Calu3 (cell line): ENCODE measurements at regions not wholly inside any gene's neighbourhood (a gene's known extent, or its start where the extent isn't known, plus 50 kb on each side); places are given as distances from the start of the nearest gene placed in this dataset.

Experiments used
- BruUV-seq: library from RNA; stranded (reverse); fragments of 400-500 nt; replicated peaks from 2 replicates; lab custom pipeline; 2021; lab: Mats Ljungman, UMichigan
- CTCF ChIA-PET: fragments of 300-600 bp; sonication (Branson Sonifier 250); formaldehyde crosslinking; loops from one replicate; lab custom pipeline; 2022; ENCODE audit warnings: antibody characterized with exemption; lab: Charles Lee
- DNase-seq: peaks from one replicate; pipeline ENCODE4 v3.0.0; 2022
- H3K27ac Mint-ChIP-seq: one replicate; pipeline ENCODE4 v1.8.0; 2022; ENCODE audit warnings: mixed read lengths; ENCODE audit not compliant: unreplicated experiment
- H3K27me3 Mint-ChIP-seq: one replicate; pipeline ENCODE4 v1.8.0; 2022; ENCODE audit warnings: mixed read lengths; ENCODE audit not compliant: unreplicated experiment
- H3K36me3 Mint-ChIP-seq: one replicate; pipeline ENCODE4 v1.8.0; 2022; ENCODE audit warnings: mild to moderate bottlenecking, moderate library complexity, mixed read lengths; ENCODE audit not compliant: insufficient read depth, unreplicated experiment
- H3K4me1 Mint-ChIP-seq: one replicate; pipeline ENCODE4 v1.8.0; 2022; ENCODE audit warnings: mild to moderate bottlenecking, low read depth, mixed read lengths; ENCODE audit not compliant: unreplicated experiment
- H3K4me3 Mint-ChIP-seq: one replicate; pipeline ENCODE4 v1.8.0; 2022; ENCODE audit warnings: mild to moderate bottlenecking, low read depth, moderate library complexity, mixed read lengths; ENCODE audit not compliant: unreplicated experiment
- H3K9me3 Mint-ChIP-seq: one replicate; pipeline ENCODE4 v1.8.0; 2022; ENCODE audit warnings: low read depth, mixed read lengths; ENCODE audit not compliant: unreplicated experiment
- CTCF ChIP-seq: fragments of 200-600 bp; IDR thresholded peaks from one replicate; pipeline ENCODE4 v1.8.0; 2022; ENCODE audit warnings: antibody characterized with exemption; ENCODE audit not compliant: unreplicated experiment
- intact Hi-C: fragments of 100-400 bp; cut with micrococcal nuclease; formaldehyde crosslinking; loops from one replicate; pipeline ENCODE4 v1.10.0; 2022; ENCODE audit not compliant: unreplicated experiment

DNA sequence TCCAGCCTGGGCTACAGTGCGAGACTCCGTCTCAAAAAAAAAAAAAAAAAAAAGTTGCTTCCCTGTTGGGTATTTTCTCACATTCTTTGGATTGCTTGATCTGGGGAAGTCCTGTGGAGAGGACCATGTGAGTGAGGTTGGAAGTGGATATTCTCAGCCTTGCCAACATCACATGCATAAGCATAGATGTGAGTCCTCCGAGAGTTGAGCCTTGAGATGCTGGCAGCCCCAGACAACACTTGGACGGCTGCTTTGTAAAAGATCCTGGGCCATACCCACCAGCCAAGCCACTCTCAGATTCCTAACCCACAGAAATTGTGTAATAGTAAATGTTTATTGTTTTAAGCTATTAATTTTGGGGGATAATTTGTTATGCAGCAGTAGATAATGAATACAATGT is 1570.0 kb upstream of the GOT2 start:
- Mint-ChIP-seq H3K4me3 (no peak overlapping the region), H3K36me3 (no peaks in the 10 kb centered on the region), H3K27me3 (no peaks in the 10 kb centered on the region), H3K27ac (no peak overlapping the region), H3K4me1 (no peaks in the 10 kb centered on the region), H3K9me3 (peaks cover 13% of the 10 kb centered on the region)
- DNase-seq, result no peak
- intact Hi-C loops, result no loop called here
- no TSS peak for BruUV-seq
- CTCF ChIA-PET, result no interaction called here
- no peak for TF ChIP-seq CTCF

DNA sequence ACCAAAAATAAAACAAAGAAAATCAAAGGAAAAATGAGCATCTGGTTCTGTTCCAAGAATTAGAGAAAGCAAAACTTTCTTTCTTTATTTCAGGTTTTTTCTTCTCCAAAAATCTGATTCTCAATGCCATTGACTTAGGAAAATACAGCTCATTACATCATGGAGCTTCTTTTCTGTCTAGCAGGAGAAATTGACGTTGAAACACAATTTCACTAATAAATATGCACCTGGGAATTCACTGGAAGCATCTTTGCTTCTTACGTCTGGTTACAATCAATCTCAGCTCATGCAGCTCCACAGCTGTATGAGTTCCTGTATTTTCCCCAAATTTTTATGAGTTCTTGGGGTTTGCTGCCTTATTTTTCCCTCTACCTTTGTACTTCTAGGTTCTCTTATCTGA is 1568.6 kb upstream of the GOT2 start:
- H3K36me3 Mint-ChIP-seq, result no peaks in the 10 kb centered on the region
- no peak for DNase-seq
- H3K4me1 Mint-ChIP-seq, result no peaks in the 10 kb centered on the region
- H3K4me3 Mint-ChIP-seq, result no peak overlapping the region
- peaks cover 10% of the 10 kb centered on the region for H3K9me3 Mint-ChIP-seq
- CTCF ChIA-PET, result no interaction called here
- no peak overlapping the region for H3K27ac Mint-ChIP-seq
- H3K27me3 Mint-ChIP-seq, result no peaks in the 10 kb centered on the region
- BruUV-seq, result no TSS peak
- TF ChIP-seq CTCF, result no peak
- intact Hi-C loops, result no loop called here

DNA sequence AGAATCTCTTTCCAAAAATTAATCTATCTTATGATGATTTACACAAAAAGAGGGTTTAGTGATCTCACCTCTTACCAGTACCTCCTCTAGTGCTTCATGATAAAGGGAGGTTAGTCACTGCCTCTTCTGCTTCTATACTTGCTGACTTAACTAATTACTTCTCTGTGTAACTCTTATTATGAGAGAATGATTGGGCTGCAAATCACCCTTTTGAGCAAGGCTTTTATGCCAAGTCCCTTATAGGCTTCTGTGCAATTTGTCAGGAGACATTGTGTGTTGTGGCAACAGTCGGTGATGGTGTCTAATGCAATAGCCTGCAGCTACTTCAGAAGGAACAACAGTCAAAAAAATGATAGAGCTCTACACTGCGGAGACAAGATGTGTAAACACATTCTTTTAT is 1568.1 kb upstream of the GOT2 start:
- Mint-ChIP-seq H3K27me3 (no peaks in the 10 kb centered on the region), H3K4me3 (no peak overlapping the region), H3K36me3 (no peaks in the 10 kb centered on the region), H3K4me1 (no peaks in the 10 kb centered on the region), H3K9me3 (peaks cover 14% of the 10 kb centered on the region), H3K27ac (no peak overlapping the region)
- BruUV-seq, result no TSS peak
- no peak for TF ChIP-seq CTCF
- DNase-seq, result no peak
- CTCF ChIA-PET, result no interaction called here
- intact Hi-C loops, result no loop called here

DNA sequence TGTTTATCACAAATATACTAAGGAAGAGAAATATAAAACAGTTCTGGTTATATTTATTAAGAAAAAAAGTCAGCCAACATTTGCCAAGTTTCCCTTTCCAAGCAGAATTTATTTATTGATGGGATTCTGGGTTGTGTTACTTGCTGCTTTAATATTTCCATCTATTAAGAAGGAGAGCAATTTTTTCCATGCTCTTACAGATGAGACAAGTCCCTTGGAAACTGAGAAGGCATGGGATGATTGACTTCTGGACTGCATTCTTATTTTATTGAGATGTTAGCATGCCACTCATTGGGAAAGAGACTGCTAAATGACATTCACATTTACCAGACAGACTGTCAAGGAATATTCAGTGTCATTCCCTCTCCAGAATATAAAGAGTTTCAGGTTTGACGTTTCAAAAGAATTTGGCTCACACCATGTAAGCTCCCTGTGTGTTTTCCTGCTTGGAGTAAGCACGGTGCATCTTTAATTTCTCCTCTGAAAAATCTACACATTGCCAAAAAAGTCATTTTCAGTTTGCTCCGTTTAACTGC is 1565.2 kb upstream of the GOT2 start:
- no TSS peak for BruUV-seq
- Mint-ChIP-seq H3K4me1 (no peaks in the 10 kb centered on the region), H3K27me3 (no peaks in the 10 kb centered on the region), H3K4me3 (no peak overlapping the region), H3K9me3 (peaks cover 14% of the 10 kb centered on the region), H3K36me3 (no peaks in the 10 kb centered on the region), H3K27ac (no peak overlapping the region)
- intact Hi-C loops, result no loop called here
- CTCF ChIA-PET, result no interaction called here
- no peak for TF ChIP-seq CTCF
- DNase-seq, result no peak
